Calu3 (cell line): ENCODE measurements at regions not wholly inside any gene's neighbourhood (a gene's known extent, or its start where the extent isn't known, plus 50 kb on each side); places are given as distances from the start of the nearest gene placed in this dataset.

ENCODE experiments used
- BruUV-seq: library from RNA; stranded (reverse); fragments of 400-500 nt; replicated peaks from 2 replicates; lab custom pipeline; 2021; lab: Mats Ljungman, UMichigan
- CTCF ChIA-PET: fragments of 300-600 bp; sonication (Branson Sonifier 250); formaldehyde crosslinking; loops from one replicate; lab custom pipeline; 2022; ENCODE audit warnings: antibody characterized with exemption; lab: Charles Lee
- DNase-seq: peaks from one replicate; pipeline ENCODE4 v3.0.0; 2022
- H3K27ac Mint-ChIP-seq: one replicate; pipeline ENCODE4 v1.8.0; 2022; ENCODE audit warnings: mixed read lengths; ENCODE audit not compliant: unreplicated experiment
- H3K27me3 Mint-ChIP-seq: one replicate; pipeline ENCODE4 v1.8.0; 2022; ENCODE audit warnings: mixed read lengths; ENCODE audit not compliant: unreplicated experiment
- H3K36me3 Mint-ChIP-seq: one replicate; pipeline ENCODE4 v1.8.0; 2022; ENCODE audit warnings: mild to moderate bottlenecking, moderate library complexity, mixed read lengths; ENCODE audit not compliant: insufficient read depth, unreplicated experiment
- H3K4me1 Mint-ChIP-seq: one replicate; pipeline ENCODE4 v1.8.0; 2022; ENCODE audit warnings: mild to moderate bottlenecking, low read depth, mixed read lengths; ENCODE audit not compliant: unreplicated experiment
- H3K4me3 Mint-ChIP-seq: one replicate; pipeline ENCODE4 v1.8.0; 2022; ENCODE audit warnings: mild to moderate bottlenecking, low read depth, moderate library complexity, mixed read lengths; ENCODE audit not compliant: unreplicated experiment
- H3K9me3 Mint-ChIP-seq: one replicate; pipeline ENCODE4 v1.8.0; 2022; ENCODE audit warnings: low read depth, mixed read lengths; ENCODE audit not compliant: unreplicated experiment
- CTCF ChIP-seq: fragments of 200-600 bp; IDR thresholded peaks from one replicate; pipeline ENCODE4 v1.8.0; 2022; ENCODE audit warnings: antibody characterized with exemption; ENCODE audit not compliant: unreplicated experiment
- intact Hi-C: fragments of 100-400 bp; cut with micrococcal nuclease; formaldehyde crosslinking; loops from one replicate; pipeline ENCODE4 v1.10.0; 2022; ENCODE audit not compliant: unreplicated experiment

- CTCF ChIA-PET = no interaction called here
- Mint-ChIP-seq H3K4me3 (no peak overlapping the region), H3K36me3 (peaks cover 5% of the 10 kb centered on the region)
Observed at GRCh38 chr6:11328613-11329247, 96.3 kb upstream of the NEDD9 start.

GRCh38 chr6:11327961-11328360 is 95.5 kb upstream of the NEDD9 start:
- TF ChIP-seq CTCF = no peak
- peaks cover 20% of the 10 kb centered on the region for H3K4me1 Mint-ChIP-seq
- no peak overlapping the region for H3K27ac Mint-ChIP-seq
- peaks cover 12% of the 10 kb centered on the region for H3K27me3 Mint-ChIP-seq
- CTCF ChIA-PET = no interaction called here
- H3K36me3 Mint-ChIP-seq = peaks cover 5% of the 10 kb centered on the region
- no peak for DNase-seq
- intact Hi-C loops = no loop called here
- H3K4me3 Mint-ChIP-seq = no peak overlapping the region
- H3K9me3 Mint-ChIP-seq = no peaks in the 10 kb centered on the region
- BruUV-seq = no TSS peak

More at GRCh38 chr6:11328613-11329247, 96.3 kb upstream of the NEDD9 start:
- Mint-ChIP-seq H3K4me1 (peaks cover 20% of the 10 kb centered on the region), H3K9me3 (no peaks in the 10 kb centered on the region), H3K27ac (no peak overlapping the region), H3K27me3 (peaks cover 16% of the 10 kb centered on the region)
- intact Hi-C loops = no loop called here
- no peak for DNase-seq
- no peak for TF ChIP-seq CTCF
- BruUV-seq = no TSS peak

- H3K4me1 Mint-ChIP-seq = peaks cover 34% of the 10 kb centered on the region
- no peak overlapping the region for H3K27ac Mint-ChIP-seq
- no peak for DNase-seq
- intact Hi-C loops = no loop called here
- peaks cover 5% of the 10 kb centered on the region for H3K36me3 Mint-ChIP-seq
- no peak overlapping the region for H3K4me3 Mint-ChIP-seq
- H3K27me3 Mint-ChIP-seq = no peaks in the 10 kb centered on the region
- TF ChIP-seq CTCF = no peak
- no TSS peak for BruUV-seq
- H3K9me3 Mint-ChIP-seq = no peaks in the 10 kb centered on the region
- CTCF ChIA-PET = no interaction called here
Observed at GRCh38 chr6:11326116-11326515, 93.6 kb upstream of the NEDD9 start.

- peaks cover 26% of the 10 kb centered on the region for H3K4me1 Mint-ChIP-seq
- no peak for TF ChIP-seq CTCF
- no peak overlapping the region for H3K27ac Mint-ChIP-seq
- H3K4me3 Mint-ChIP-seq = no peak overlapping the region
- intact Hi-C loops = no loop called here
- H3K27me3 Mint-ChIP-seq = no peaks in the 10 kb centered on the region
- DNase-seq = no peak
- no peaks in the 10 kb centered on the region for H3K9me3 Mint-ChIP-seq
- peaks cover 1% of the 10 kb centered on the region for H3K36me3 Mint-ChIP-seq
- CTCF ChIA-PET = no interaction called here
- BruUV-seq = no TSS peak
Observed at GRCh38 chr6:11324453-11325015, 92.1 kb upstream of the NEDD9 start.
